CD4-positive, alpha-beta T cell treated with Interleukin-2 at 100 ng/mL for 4 hours (primary cell): ENCODE measurements at regions not wholly inside any gene's neighbourhood (a gene's known extent, or its start where the extent isn't known, plus 50 kb on each side); places are given as distances from the start of the nearest gene placed in this dataset.

Source experiments
- DNase-seq: peaks from one replicate; pipeline ENCODE4 v3.0.0-alpha.2; 2020; ENCODE audit warnings: low spot score

DNA sequence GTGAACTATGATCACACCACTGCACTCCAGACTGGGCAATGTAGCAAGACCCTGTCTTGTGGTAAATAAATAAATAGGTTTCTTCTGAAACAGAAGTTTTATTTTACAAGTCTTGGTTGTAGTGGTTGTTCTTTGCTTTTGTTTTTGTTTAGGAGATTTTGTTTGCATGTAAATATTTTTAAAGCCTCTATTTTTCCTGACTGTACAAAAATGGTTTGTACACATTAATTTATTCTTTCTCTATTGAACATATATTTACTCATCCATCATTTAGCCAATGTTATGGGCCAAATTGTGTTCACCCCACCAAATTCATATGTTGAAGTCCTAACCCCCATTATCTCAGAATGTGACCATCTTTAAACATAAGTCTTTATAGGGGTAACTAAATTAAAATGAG lies 580.1 kb downstream of the EPHA4 start:
- DNase-seq = no peak

DNA sequence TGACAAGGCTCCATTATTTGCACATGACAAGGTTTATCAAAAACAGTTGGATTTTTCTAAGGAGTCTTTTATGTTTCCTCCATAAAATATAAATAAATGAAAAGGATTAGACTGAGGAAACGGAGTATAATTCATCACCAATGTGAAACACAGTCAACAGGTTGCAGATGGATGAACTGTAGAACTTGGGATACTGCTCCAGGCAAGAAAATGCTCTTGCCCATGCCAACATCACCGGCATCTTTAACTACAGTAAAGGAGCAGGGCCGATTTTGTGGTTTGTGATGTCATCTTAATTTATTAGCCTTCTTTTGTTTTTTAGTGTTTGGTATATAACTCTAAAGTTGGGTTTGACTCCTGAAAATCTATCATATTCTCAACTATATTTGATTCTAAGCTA lies 577.3 kb downstream of the EPHA4 start:
- DNase-seq = no peak

DNA sequence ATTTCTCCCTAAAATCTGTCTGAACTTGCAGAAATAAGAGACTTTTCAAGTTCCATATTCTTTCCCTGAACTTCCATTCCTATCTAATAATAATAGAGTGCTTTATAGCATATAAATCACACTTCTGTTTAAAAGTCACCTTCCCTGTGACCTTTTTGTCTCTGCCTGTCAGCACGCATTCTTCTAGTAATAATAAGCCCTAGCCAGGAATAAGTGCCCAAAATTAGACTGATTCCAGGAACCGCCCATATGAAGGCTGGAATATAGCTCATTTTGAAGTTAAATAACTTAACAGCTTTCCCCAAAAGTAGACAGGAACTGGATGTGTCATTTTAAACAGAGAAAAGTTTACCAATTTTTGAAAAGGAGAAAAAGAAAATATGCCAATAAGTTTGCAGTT lies 576.5 kb downstream of the EPHA4 start:
- DNase-seq = no peak

DNA sequence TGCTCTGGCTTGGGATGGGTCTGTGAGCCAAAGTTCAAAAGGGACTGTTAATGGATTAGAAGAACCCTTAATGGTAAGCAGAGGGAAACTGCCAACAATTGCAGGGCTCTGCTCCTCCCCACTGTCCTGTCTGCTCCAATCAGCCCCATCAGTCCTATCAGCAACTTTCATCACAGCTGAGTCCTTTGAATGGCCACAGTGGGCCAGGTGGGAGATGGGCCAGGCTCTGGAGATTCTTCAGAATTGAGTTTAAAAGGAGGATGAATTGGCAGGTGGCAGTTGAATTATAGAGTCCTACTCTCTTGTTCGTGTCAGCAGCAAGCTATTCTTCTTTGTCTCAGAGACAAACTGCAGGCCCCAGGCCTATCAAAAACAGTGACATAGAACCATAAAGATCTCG lies 573.9 kb downstream of the EPHA4 start:
- no peak for DNase-seq

DNA sequence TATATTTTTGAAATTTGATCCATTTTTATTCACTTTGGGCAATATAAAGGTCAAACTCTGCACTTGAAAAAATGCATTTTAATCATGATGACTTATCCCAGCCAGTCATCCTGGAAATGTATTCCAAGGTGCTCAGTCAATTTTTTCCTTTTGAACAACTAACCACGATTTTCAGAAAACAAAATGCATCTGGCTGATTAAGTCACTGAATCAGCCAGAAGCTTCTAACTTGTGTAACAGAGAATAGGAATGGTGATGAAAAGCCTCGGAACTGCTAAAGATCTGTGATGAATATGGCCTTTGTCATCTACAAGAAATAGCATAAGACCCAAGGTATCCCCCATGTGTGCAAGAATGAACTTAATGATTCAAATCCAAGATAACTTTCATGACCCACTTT lies 572.7 kb downstream of the EPHA4 start:
- no peak for DNase-seq

DNA sequence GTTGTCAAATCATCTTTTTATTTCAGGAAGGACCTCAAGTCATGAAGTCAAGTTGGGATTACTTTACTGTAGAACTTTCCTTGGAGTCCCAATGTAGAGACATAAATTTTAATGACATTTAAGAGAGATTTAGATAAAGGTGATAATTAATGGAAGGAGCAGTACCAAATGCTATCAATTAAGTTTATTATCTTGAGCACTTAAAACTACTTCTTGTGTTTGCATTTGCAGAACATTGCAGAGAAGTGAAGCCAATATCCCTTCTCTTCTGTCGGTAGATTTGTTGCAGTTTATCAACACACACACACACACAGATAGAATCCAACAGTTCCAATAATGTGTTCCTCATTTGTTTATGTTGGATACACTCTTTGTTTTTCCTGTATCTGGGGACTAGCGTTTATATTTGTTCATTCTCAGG lies 570.7 kb downstream of the EPHA4 start:
- DNase-seq = no peak

DNA sequence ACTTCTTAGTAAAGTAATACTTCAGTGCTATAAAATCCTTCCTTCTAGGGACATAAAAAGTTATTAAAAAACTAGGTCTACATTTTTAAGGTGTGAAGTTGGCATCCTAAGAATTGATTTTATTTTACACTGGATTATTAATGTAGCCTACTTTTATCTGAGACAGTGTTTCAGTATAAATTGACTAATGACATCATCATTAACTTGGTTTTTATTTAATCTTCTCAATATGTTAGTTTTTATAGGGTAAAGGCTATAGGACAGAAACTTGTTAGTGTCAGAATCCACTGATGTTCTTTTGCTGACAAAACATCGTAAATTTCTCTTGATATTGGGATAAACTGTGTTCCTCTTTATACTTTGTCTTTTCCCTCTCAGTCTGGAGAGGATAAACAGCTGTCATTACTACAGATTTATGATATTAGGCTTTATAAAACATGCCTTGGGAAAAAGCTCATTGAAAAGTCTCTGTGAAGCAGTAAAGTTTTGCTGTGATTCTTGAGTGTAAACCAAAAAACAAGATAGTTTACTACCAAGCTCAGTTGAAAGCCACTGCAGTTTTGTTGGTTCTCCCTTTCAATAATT lies 569.9 kb downstream of the EPHA4 start:
- DNase-seq = no peak

DNA sequence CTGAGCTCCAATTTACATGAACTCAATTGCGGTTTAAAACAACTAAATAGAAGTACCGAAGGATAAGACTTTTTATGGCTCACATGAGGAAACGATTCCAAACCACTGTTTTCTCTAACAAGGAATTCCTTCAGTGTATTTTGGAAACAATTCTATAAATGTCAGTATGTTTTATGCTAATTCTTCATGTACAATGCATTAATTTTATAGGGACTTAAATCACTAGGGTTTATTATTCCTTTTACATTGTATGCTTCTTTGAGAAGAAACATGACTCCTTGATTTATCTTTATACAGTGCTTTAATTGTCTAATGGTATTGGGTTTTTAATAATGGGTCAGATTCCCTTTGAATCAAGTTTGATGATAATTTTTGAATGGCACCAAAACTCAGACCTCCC lies 566.8 kb downstream of the EPHA4 start:
- no peak for DNase-seq

DNA sequence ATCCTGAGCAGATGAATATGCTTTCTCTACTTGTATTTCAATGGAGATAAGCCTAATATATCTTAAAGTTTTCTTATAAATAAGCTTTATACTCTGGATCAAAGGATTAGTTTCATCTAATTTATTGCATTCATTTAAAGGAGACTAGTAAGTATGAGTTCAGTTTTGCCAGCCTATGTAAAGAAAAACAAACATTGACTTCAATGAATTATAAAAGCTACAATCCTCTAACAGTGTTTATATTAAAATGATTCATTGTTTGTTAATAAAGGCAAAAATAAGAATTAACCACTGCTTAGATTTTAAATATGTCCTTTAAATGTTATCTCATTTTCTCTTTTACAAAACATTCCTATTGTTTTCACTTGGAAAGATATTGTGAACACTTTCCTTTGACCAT lies 566.0 kb downstream of the EPHA4 start:
- no peak for DNase-seq

DNA sequence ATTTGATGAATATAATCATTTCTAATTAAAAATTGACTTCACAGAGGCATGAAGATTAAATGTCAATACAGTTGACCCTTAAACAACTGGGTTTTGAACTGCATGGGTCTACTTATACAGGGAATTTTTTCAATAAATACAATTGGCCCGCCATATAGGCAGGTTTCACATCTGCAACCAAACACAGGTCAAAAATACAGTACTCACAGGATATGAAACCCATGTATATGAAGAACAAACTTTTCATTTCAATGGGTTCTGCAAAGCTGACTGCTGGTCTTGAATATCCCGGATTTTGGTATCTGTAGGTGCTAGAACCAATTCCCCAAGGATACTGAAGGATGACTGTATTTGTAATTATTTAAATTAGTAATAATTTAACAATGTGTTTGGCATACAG lies 555.6 kb downstream of the EPHA4 start:
- DNase-seq = no peak

DNA sequence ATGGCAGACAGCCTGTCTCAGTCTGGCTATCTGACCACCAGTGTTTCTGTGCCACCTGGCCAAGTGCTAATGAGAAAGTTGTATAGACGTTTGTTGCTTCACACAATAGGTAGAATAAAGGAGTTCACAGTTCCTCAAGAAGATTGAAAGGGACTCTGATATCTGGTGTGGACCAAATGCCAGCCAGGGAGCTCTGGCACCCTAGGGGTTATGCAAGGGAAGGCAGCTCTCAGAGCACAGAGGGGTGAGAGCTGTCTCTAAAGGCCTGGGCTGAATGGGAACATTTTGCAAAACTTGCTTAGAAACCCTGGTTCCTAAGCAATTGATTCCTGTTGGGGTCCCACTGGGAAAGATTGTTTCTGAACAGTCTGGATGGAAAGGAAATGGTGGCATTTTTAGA lies 553.8 kb downstream of the EPHA4 start:
- DNase-seq = no peak

DNA sequence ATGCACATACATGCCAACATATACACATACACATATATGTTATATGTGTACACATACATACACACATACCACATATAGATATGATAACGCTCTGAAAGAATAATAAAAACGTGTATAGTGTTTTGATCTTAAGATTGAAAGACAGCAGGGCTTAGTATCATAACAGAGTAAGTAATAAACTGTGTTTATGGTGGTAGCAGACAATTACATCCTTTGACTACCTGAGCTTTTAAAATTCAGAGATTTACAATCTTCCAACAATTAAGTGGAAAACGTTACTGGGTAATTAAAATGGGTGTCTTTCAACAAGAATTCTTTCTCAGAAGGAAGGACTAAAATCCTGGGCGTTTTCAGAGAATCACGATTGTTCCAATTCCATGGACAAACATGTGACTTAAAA lies 552.4 kb downstream of the EPHA4 start:
- no peak for DNase-seq

DNA sequence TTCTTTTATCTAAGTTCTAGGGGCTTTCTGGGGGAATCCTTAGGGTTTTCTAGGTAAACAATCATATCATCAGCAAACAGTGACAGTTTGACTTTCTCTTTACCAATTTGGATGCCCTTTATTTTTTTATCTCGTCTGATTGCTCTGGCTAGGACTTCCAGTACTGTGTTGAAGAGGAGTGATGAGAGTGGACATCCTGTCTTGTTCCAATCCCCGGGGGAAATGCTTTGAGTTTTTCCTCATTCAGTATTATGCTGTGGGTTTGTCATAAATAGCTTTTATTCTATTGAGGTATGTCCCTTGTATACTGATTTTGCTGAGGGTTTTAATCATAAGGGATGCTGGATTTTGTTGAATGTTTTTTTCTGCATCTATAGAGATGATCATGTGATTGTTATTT lies 549.5 kb downstream of the EPHA4 start:
- no peak for DNase-seq

DNA sequence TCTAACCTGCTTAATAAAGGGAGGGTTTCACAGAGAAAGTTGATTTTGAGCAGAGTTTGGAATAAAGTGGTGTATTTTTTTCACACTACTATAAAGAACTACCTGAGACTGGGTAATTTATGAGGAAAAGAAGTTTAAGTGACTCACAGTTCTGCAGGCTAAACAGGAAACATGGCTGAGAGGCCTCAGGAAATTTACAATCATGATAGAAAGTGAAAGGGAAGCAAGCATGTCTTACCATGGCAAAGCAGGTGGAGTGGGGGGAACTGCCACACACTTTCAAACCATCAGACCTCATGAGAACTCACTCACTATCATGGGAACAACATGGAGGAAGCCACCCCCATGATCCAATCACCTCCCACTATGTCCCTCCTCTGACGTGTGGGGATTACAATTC lies 546.7 kb downstream of the EPHA4 start:
- no peak for DNase-seq

DNA sequence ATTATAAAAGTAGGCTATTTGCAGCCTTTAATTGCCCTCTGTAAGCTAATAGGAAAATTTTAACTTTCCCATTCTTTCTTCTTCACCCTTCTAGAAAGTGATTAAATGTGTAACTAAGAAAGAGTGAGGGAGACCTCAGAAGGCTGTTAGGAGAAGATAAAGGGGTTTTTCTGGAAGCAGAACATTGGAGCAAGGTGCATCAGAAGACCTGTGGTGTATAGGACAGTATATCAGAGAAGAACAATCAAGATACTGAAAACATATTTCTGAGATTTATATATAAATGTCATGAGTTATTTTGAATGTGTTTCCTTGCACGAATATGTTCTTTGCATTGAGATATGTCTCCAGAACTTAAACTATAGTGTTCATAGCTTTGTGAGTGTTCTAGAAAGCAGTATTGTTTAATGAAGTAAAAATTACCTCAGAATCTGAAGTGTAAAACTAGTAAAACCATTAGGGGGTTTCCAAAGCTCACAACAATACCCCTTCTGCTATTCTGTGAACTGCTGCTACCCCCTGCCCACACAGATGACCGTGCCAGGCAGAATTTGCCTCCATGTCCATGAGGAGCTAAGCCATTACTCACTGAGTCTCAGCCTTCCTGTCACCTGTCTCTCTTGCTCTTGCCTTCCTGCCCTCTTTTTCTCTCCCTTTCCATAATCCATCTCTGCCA lies 537.9 kb downstream of the EPHA4 start:
- no peak for DNase-seq

DNA sequence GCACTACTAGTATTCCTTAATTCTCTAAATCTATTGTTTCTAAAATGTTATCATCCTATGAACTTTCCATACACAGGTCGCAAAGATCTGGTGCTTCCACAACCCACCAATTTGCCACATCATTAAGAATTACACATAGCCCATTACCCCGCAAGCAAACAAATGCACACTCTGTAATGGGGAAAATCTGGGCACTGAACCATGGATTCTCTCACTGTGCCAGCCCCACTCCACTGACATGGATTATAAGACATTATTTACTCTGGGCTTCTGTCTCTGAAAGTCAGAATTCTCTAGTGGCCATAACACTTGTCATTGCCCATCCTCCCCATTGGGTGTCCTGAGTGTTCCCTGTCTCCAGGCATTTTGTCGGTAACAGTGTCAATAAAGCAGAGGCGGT lies 537.1 kb downstream of the EPHA4 start:
- DNase-seq = no peak

DNA sequence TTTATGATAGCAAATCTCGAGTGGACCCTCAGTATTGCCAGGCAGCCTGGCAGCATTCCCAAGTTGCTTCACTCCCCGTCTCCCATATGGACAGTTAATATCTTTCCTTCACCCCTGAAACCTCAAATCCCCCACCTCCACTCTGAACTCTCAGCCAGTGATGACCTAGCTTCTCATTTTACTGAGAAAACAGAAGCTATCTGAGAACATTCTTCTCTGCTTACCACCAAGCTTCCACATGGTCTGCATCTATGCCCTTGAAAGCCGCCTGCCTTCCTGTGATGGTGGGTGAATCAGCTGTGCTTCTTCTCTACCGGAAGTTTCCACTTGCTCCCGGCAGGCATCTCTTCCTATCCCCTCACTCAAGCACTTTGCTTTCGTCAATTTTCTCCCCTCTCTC lies 529.2 kb downstream of the EPHA4 start:
- no peak for DNase-seq

DNA sequence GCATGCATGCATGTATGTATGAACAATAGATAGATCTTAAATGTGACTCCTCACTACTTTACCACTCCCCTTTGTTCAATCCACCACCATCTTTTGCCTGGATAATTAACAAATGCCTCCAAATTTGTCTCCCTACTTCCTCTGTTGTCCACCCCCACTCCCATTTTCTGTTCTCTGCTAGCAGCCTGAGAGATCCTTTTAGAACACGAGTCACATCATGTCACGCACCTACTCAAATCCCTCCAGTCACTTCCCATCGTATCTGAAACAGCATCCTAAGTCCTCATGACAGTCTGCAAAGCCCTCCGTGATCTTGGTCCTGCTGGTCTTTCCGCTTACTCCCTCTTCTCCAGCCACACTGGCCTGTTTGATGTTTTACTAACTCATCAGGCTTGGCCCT lies 527.3 kb downstream of the EPHA4 start:
- no peak for DNase-seq

DNA sequence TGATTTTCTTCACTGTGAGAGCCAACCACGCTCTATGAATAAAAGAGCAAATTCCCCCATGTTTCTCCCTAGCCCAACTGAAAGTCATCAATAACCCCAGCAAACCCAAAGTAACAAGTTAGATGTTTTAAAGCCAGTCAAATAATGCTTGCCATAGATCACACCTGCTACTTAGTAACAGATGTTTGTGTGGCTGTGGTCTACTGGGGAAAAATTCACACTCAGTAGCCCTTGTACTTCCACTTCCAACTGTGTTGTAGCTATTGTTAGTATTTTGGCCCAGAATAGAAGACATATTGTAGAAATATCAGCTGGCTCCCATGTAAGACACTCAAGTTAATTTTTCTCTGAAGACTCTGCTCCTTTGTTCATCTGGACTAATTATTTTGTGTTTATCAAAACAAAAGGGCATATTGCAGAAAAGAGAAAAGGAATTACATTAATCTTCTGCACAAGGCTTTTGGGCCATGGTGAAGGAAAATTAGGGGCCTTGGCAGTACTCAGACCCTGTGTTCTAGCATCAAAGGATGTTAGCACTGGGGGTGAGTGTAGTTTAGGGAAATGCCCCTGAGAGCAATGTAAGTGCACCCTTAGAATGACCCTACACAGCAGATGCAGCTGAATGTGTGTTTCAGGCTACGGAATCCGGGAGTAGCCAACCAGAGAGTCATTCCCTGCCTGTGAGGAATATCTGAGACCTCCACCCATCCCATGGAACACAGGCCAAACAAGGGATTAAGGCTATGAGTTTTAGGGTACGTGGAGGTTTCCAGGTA lies 521.9 kb downstream of the EPHA4 start:
- no peak for DNase-seq

DNA sequence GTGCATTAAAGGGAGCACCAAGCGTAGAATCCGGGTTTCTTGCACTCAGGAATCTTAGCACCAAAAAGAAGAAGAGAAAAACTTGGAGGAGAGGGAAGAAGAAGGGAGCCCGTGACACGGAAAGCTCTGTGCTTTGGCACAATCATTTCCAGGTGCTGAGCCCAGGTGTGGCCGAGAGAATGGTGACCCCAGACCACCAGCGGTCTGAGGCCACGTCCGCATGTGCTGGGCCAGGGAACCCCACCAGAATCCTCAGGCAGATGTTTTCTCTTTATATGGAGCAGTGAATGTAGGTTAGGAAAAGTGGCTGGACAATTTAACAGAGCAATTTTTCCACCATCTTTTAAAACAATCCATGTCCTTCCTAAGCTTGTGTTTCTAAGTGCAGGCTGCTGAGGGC lies 520.9 kb downstream of the EPHA4 start:
- DNase-seq = no peak

DNA sequence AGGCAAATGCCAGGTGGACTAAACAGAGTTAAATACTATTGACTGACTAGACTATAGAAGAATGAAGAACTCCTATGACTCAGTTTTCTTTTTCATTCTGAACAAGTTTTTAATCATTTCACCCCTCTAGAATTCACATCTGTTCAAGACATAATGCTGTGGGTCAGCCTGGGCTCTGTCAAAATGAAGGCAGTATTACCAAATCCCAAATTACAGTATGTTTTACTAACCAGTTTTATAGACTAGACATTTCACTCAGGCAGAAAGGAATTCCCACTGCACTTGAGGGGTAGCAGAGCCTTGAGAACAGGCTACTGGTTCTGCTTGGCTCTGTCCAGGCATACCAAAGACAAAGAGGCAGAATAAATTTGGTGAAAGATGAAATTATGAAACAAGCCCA lies 511.7 kb downstream of the EPHA4 start:
- no peak for DNase-seq

DNA sequence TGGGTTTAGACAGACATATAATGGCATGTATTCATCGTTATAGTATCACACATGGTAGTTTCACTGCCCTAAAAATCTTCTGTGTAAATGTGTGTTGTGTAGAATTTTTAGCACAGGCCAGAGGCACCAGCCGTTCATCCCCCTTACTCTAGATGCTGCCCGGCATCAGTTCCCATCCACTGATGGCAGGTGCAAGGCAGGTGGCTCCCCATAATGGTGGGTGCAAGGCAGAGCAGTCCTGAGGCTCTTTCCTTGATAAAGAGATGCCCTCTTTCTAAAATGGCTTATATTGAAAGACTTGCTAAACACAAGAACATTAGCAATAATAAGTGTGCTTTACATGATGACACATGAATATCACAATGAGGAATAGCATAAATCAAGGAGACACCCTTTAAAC lies 508.5 kb downstream of the EPHA4 start:
- DNase-seq = no peak

DNA sequence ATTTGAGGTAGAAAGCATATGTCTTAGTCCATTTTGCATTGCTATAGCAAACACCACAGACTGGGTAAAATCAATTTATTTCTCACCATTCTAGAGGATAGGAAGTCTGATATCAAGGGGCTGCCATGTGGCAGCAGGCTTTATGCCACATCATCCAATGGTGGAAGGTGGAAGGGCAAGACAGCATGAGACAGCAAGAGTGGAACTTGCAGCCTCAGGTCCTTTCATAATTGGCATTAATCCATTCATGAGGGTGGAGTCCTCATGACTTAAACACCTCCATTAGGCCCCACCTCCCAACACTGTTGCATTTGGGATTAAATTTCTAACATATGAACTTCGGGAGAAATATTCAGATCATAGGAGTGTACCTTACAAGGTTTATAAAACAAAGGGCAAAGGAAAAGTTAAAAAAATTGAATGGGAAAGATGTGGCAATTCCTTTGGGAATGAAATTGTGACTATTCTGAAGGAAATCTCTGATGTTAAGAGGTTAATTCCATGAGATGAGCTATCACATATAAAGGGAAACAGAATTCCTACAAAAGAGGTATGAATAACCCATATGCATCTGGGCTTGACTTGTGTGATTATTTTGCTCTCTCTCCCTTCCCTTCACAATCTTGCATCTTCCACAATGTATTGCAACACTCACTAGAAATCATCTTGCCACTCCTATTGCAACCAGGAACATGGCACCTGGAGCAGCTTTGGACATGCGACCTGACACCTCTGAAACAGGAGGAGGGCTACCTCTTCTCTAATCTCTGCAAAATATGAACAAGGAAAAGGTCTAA lies 507.8 kb downstream of the EPHA4 start:
- DNase-seq = no peak
